HG03469 (cell line): ENCODE measurements at regions not wholly inside any gene's neighbourhood (a gene's known extent, or its start where the extent isn't known, plus 50 kb on each side); places are given as distances from the start of the nearest gene placed in this dataset.

Experiments
- ATAC-seq: cut with Tn5 transposase; IDR thresholded peaks from one replicate; pipeline ENCODE4 v1.9.1; 2021; ENCODE audit warnings: mild to moderate bottlenecking, moderate library complexity, moderate number of reproducible peaks; ENCODE audit not compliant: unreplicated experiment

- no peak for ATAC-seq
These were observed 85.5 kb upstream of the RSPO3 start for GRCh38 chr6:127032971-127033370.

- no peak for ATAC-seq
These were observed 66.8 kb upstream of the RSPO3 start for GRCh38 chr6:127051571-127052260.

- no peak for ATAC-seq
These were observed 65.2 kb upstream of the RSPO3 start for GRCh38 chr6:127053032-127053874.

- ATAC-seq = no peak
These were observed 64.6 kb upstream of the RSPO3 start for GRCh38 chr6:127053875-127054235.

GRCh38 chr6:127058027-127058426, 60.4 kb upstream of the RSPO3 start:
- ATAC-seq = no peak

- no peak for ATAC-seq
These were observed 59.5 kb upstream of the RSPO3 start for GRCh38 chr6:127058936-127059335.
